ENCODE measurements at regions not wholly inside any gene's neighbourhood (a gene's known extent, or its start where the extent isn't known, plus 50 kb on each side); places are given as distances from the start of the nearest gene placed in this dataset.

- H3K9me3 ChIP-seq (ENCODE audit: control insufficient read depth, low read length): no peaks in the 10 kb centered on the region
- H3K36me3 ChIP-seq (ENCODE audit: control insufficient read depth, insufficient read depth, low read length): no peaks in the 10 kb centered on the region
- no peaks in the 10 kb centered on the region for H3K27me3 ChIP-seq (ENCODE audit: control insufficient read depth, insufficient read depth, low read length)
- no peak for TF ChIP-seq CTCF (IDR thresholded peaks at IDR 0.05)
- H3K4me3 ChIP-seq (ENCODE audit: low read depth, low read length): no peak overlapping the region
- no peaks in the 10 kb centered on the region for H3K79me2 ChIP-seq
- H3K4me1 ChIP-seq: no peaks in the 10 kb centered on the region
- no peak overlapping the region for H3K4me2 ChIP-seq (ENCODE audit: low read length)
- no peak overlapping the region for H3K27ac ChIP-seq
- no peak overlapping the region for H2AFZ ChIP-seq
- H3K9ac ChIP-seq: no peak overlapping the region
These were observed 197.6 kb downstream of the PRL start for GRCh38 chr6:22099231-22099630.

GRCh38 chr6:22099923-22100322, 196.9 kb downstream of the PRL start:
- H3K4me2 ChIP-seq (ENCODE audit: low read length): no peak overlapping the region
- no peaks in the 10 kb centered on the region for H3K79me2 ChIP-seq
- H3K9me3 ChIP-seq (ENCODE audit: control insufficient read depth, low read length): no peaks in the 10 kb centered on the region
- no peak overlapping the region for H2AFZ ChIP-seq
- no peak overlapping the region for H3K9ac ChIP-seq
- no peaks in the 10 kb centered on the region for H3K36me3 ChIP-seq (ENCODE audit: control insufficient read depth, insufficient read depth, low read length)
- H3K27ac ChIP-seq: no peak overlapping the region
- no peaks in the 10 kb centered on the region for H3K4me1 ChIP-seq
- H3K27me3 ChIP-seq (ENCODE audit: control insufficient read depth, insufficient read depth, low read length): no peaks in the 10 kb centered on the region
- H3K4me3 ChIP-seq (ENCODE audit: low read depth, low read length): no peak overlapping the region
- no peak for TF ChIP-seq CTCF (IDR thresholded peaks at IDR 0.05)

GRCh38 chr6:22101163-22101562, 195.7 kb downstream of the PRL start:
- no peak overlapping the region for H3K27ac ChIP-seq
- no peak overlapping the region for H3K4me3 ChIP-seq (ENCODE audit: low read depth, low read length)
- no peak overlapping the region for H2AFZ ChIP-seq
- H3K9me3 ChIP-seq (ENCODE audit: control insufficient read depth, low read length): no peaks in the 10 kb centered on the region
- no peaks in the 10 kb centered on the region for H3K4me1 ChIP-seq
- no peaks in the 10 kb centered on the region for H3K36me3 ChIP-seq (ENCODE audit: control insufficient read depth, insufficient read depth, low read length)
- no peak overlapping the region for H3K4me2 ChIP-seq (ENCODE audit: low read length)
- no peak overlapping the region for H3K9ac ChIP-seq
- H3K79me2 ChIP-seq: no peaks in the 10 kb centered on the region
- H3K27me3 ChIP-seq (ENCODE audit: control insufficient read depth, insufficient read depth, low read length): no peaks in the 10 kb centered on the region
- no peak for TF ChIP-seq CTCF (IDR thresholded peaks at IDR 0.05)

- H3K27me3 ChIP-seq (ENCODE audit: control insufficient read depth, insufficient read depth, low read length): no peaks in the 10 kb centered on the region
- H3K36me3 ChIP-seq (ENCODE audit: control insufficient read depth, insufficient read depth, low read length): no peaks in the 10 kb centered on the region
- no peak overlapping the region for H2AFZ ChIP-seq
- no peak overlapping the region for H3K9ac ChIP-seq
- H3K4me1 ChIP-seq: no peaks in the 10 kb centered on the region
- no peak overlapping the region for H3K27ac ChIP-seq
- no peaks in the 10 kb centered on the region for H3K9me3 ChIP-seq (ENCODE audit: control insufficient read depth, low read length)
- H3K4me2 ChIP-seq (ENCODE audit: low read length): no peak overlapping the region
- TF ChIP-seq CTCF (IDR thresholded peaks at IDR 0.05): no peak
- no peaks in the 10 kb centered on the region for H3K79me2 ChIP-seq
- no peak overlapping the region for H3K4me3 ChIP-seq (ENCODE audit: low read depth, low read length)
These were observed 194.2 kb downstream of the PRL start for GRCh38 chr6:22102671-22103070.

GRCh38 chr6:22106451-22106850, 190.4 kb downstream of the PRL start:
- no peak overlapping the region for H3K27ac ChIP-seq
- TF ChIP-seq CTCF (IDR thresholded peaks at IDR 0.05): no peak
- H3K79me2 ChIP-seq: no peaks in the 10 kb centered on the region
- no peak overlapping the region for H3K9ac ChIP-seq
- no peaks in the 10 kb centered on the region for H3K27me3 ChIP-seq (ENCODE audit: control insufficient read depth, insufficient read depth, low read length)
- H3K4me2 ChIP-seq (ENCODE audit: low read length): no peak overlapping the region
- H3K36me3 ChIP-seq (ENCODE audit: control insufficient read depth, insufficient read depth, low read length): no peaks in the 10 kb centered on the region
- no peak overlapping the region for H2AFZ ChIP-seq
- no peaks in the 10 kb centered on the region for H3K9me3 ChIP-seq (ENCODE audit: control insufficient read depth, low read length)
- H3K4me1 ChIP-seq: no peaks in the 10 kb centered on the region
- H3K4me3 ChIP-seq (ENCODE audit: low read depth, low read length): no peak overlapping the region
